PC-3 (cell line): ENCODE measurements at regions not wholly inside any gene's neighbourhood (a gene's known extent, or its start where the extent isn't known, plus 50 kb on each side); places are given as distances from the start of the nearest gene placed in this dataset.
A peak's percentile ranks its signal among the peaks of the same experiment; 100 is the strongest.

Experiments
- ATAC-seq: fragments of 200-7000 bp; cut with Tn5 transposase; 2 replicates; pipeline ENCODE4 v1.9.1; 2020; ENCODE audit warnings: mild to moderate bottlenecking, moderate library complexity
- BruUV-seq: library from RNA; stranded (reverse); fragments of 400-500 nt; replicated peaks from 2 replicates; lab custom pipeline; 2021; lab: Mats Ljungman, UMichigan
- CTCF ChIA-PET: fragments of 300-600 bp; sonication (Branson Sonifier 250); formaldehyde crosslinking; loops from one replicate; lab custom pipeline; 2022; ENCODE audit warnings: antibody characterized with exemption; lab: Charles Lee
- POLR2A ChIA-PET: fragments of 300-600 bp; sonication (Branson Sonifier 250); formaldehyde crosslinking; loops from one replicate; lab custom pipeline; 2022; ENCODE audit warnings: antibody characterized with exemption; ENCODE audit not compliant: unreplicated experiment; lab: Charles Lee
- DNase-seq: peaks from one replicate; pipeline ENCODE4 v3.0.0-alpha.2; 2015
- H2AFZ ChIP-seq: fragments of 300-600 bp; sonication (generic); 2 replicates; pipeline ENCODE4 v1.6.0; 2016; ENCODE audit warnings: antibody characterized with exemption, low read length
- H3F3A ChIP-seq: fragments of 300-600 bp; sonication (generic); one replicate; pipeline ENCODE4 v1.6.0; 2017; ENCODE audit warnings: antibody characterized with exemption, low read length, control low read depth, mild to moderate bottlenecking; ENCODE audit not compliant: unreplicated experiment
- H3K27ac ChIP-seq: fragments of 300-600 bp; sonication (generic); 2 replicates; pipeline ENCODE4 v1.5.1; 2016; ENCODE audit warnings: mild to moderate bottlenecking, low read length
- H3K27me3 ChIP-seq: fragments of 300-600 bp; sonication (generic); 2 replicates; pipeline ENCODE4 v1.6.1; 2016; ENCODE audit warnings: low read length, mixed read lengths
- H3K36me3 ChIP-seq: fragments of 300-600 bp; sonication (generic); 2 replicates; pipeline ENCODE4 v1.6.1; 2016; ENCODE audit warnings: low read depth, mixed run types, low read length, mixed read lengths
- H3K4me1 ChIP-seq: fragments of 300-600 bp; sonication (generic); 2 replicates; pipeline ENCODE4 v1.5.1; 2016; ENCODE audit warnings: low read length; ENCODE audit not compliant: insufficient read depth
- H3K4me2 ChIP-seq: fragments of 300-600 bp; sonication (generic); 2 replicates; pipeline ENCODE4 v1.6.0; 2016; ENCODE audit warnings: low read length
- H3K4me3 ChIP-seq: fragments of 300-600 bp; sonication (generic); 2 replicates; pipeline ENCODE4 v1.5.1; 2016; ENCODE audit warnings: mild to moderate bottlenecking, low read length, mixed read lengths
- H3K79me2 ChIP-seq: fragments of 300-600 bp; sonication (generic); 2 replicates; pipeline ENCODE4 v1.6.1; 2017; ENCODE audit warnings: low read length, mixed read lengths
- H3K9ac ChIP-seq: fragments of 300-600 bp; sonication (generic); 2 replicates; pipeline ENCODE4 v1.6.0; 2016; ENCODE audit warnings: mild to moderate bottlenecking, low read length
- H3K9me2 ChIP-seq: fragments of 300-600 bp; sonication (generic); replicated peaks from 2 replicates; pipeline ENCODE4 v1.6.1; 2016; ENCODE audit warnings: mixed run types, low read length, mixed read lengths
- H3K9me3 ChIP-seq: fragments of 300-600 bp; sonication (generic); 2 replicates; pipeline ENCODE4 v1.6.1; 2016; ENCODE audit warnings: low read length, mixed read lengths
- H4K20me1 ChIP-seq: fragments of 300-600 bp; sonication (generic); 2 replicates; pipeline ENCODE4 v1.6.1; 2016; ENCODE audit warnings: low read length, mixed read lengths
- EZH2 ChIP-seq: fragments of 300-600 bp; sonication (generic); IDR thresholded peaks from one replicate; pipeline ENCODE4 v1.6.1; 2017; ENCODE audit warnings: antibody characterized with exemption, mild to moderate bottlenecking, low read length; ENCODE audit not compliant: unreplicated experiment
- EZH2phosphoT487 ChIP-seq: fragments of 300-600 bp; sonication (generic); IDR thresholded peaks from 2 replicates; pipeline ENCODE4 v1.6.1; 2018; ENCODE audit warnings: mild to moderate bottlenecking, antibody characterized with exemption, low read length, borderline replicate concordance
- intact Hi-C: fragments of 100-400 bp; cut with micrococcal nuclease; formaldehyde crosslinking; loops from 2 replicates; pipeline ENCODE4 v1.9.0; 2023
- TF ChIP-seq, protein P1 (sequence below): fragments of 300-600 bp; sonication (generic); conservative IDR thresholded peaks from 2 replicates; pipeline ENCODE4 v1.5.1; 2017; ENCODE audit warnings: antibody characterized with exemption, low read depth, mild to moderate bottlenecking, low read length

DNA sequence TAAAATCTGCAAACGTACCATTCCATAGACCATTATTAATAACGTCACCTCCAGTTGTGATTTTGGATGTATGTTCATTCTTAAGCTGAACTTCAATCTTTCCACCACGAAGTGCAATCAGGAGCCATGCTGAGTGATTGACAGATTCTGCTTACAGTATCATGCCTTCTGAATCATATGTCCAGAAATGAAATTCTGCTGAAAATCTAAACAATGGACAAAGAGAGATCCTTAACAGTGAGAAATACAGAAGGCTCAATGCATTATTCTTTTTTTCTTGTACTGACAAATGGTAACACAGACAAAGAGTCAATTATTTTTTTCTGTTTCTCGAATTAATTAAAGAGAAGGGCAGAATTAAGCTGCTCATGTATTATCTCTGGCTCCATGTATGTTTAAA is 1114.5 kb downstream of the EPHA3 start:
- DNase-seq = no peak

DNA sequence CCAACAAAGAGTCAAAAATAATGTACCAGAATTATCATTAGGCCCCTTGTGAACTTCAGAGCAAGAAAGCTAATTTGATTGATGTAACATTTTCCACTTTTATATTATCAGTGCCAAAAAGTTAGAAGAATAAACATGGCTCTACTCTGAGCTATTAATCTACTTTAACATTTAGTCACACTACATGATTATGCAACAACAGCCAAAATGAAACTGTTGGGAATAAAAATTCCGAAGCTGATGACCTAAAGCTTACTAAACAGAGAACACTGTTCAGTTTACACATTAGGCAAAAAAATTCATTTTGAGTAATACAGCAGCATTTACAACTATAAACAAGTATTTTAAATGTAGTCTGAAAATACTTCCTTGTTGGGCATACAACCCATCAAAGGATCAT is 1134.1 kb downstream of the EPHA3 start:
- no TSS peak for BruUV-seq
- CTCF ChIA-PET = no interaction called here

More for the DNA sequence above, 1114.5 kb downstream of the EPHA3 start:
- no peak overlapping the region for H3K27ac ChIP-seq
- H3K36me3 ChIP-seq = no peaks in the 10 kb centered on the region
- no peak overlapping the region for H3K4me3 ChIP-seq
- no peaks in the 10 kb centered on the region for H3K9me2 ChIP-seq
- H3K27me3 ChIP-seq = no peaks in the 10 kb centered on the region
- intact Hi-C loops = no loop called here
- ATAC-seq = no peak
- H3K79me2 ChIP-seq = no peaks in the 10 kb centered on the region
- no peak overlapping the region for H3K4me2 ChIP-seq
- no peak overlapping the region for H2AFZ ChIP-seq
- BruUV-seq = no TSS peak
- no peaks in the 10 kb centered on the region for H3K4me1 ChIP-seq
- POLR2A ChIA-PET = no interaction called here
- CTCF ChIA-PET = interaction anchor here (0.6 kb wide), 1 partner anchor 269 kb away, joined by 3 read pairs; no protein-coding TSS in a partner anchor
- no peak overlapping the region for H3K9ac ChIP-seq
- no peaks in the 10 kb centered on the region for H3F3A ChIP-seq
- TF ChIP-seq, protein P1, sequence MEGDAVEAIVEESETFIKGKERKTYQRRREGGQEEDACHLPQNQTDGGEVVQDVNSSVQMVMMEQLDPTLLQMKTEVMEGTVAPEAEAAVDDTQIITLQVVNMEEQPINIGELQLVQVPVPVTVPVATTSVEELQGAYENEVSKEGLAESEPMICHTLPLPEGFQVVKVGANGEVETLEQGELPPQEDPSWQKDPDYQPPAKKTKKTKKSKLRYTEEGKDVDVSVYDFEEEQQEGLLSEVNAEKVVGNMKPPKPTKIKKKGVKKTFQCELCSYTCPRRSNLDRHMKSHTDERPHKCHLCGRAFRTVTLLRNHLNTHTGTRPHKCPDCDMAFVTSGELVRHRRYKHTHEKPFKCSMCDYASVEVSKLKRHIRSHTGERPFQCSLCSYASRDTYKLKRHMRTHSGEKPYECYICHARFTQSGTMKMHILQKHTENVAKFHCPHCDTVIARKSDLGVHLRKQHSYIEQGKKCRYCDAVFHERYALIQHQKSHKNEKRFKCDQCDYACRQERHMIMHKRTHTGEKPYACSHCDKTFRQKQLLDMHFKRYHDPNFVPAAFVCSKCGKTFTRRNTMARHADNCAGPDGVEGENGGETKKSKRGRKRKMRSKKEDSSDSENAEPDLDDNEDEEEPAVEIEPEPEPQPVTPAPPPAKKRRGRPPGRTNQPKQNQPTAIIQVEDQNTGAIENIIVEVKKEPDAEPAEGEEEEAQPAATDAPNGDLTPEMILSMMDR = no peak
- TF ChIP-seq EZH2phosphoT487 (no peak), EZH2 (no peak)
- no peaks in the 10 kb centered on the region; the same call in 1 of the 2 replicates for H3K9me3 ChIP-seq
- H4K20me1 ChIP-seq = no peaks in the 10 kb centered on the region

DNA sequence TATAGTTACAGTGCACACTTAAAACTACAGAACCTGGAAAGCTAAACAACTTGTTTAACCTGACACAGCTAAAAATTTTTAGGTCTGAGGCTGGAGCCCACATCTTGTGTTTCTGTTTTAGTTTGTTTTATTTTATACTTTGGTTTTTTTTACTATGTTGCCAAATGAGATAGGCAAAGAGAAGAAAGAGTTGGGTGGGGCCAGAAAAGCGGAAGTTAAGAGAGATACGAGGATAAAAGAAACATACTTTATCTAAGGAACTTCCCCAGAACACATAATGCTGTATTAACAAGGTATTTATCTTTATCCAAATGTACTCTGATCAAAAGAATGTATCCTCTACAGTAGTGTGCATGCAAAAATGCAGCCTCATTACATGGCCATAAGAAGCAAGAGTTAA is 1145.7 kb downstream of the EPHA3 start:
- CTCF ChIA-PET = no interaction called here
- Histone ChIP-seq H2AFZ (peak overlapping the region; percentile 29; the same call in 1 of the 2 replicates), H3K9me2 (no peaks in the 10 kb centered on the region), H3K4me3 (no peak overlapping the region), H4K20me1 (no peaks in the 10 kb centered on the region), H3K4me2 (no peak overlapping the region), H3K27me3 (no peaks in the 10 kb centered on the region), H3K9ac (no peak overlapping the region), H3K79me2 (no peaks in the 10 kb centered on the region), H3K9me3 (no peaks in the 10 kb centered on the region), H3K36me3 (no peaks in the 10 kb centered on the region), H3K4me1 (no peaks in the 10 kb centered on the region), H3K27ac (no peak overlapping the region), H3F3A (no peaks in the 10 kb centered on the region)
- BruUV-seq = no TSS peak
- no peak for DNase-seq
- TF ChIP-seq EZH2phosphoT487 (no peak), EZH2 (no peak)
- TF ChIP-seq, protein P1 = no peak
- intact Hi-C loops = no loop called here
- ATAC-seq = no peak
- POLR2A ChIA-PET = no interaction called here

More for the DNA sequence above, 1134.1 kb downstream of the EPHA3 start:
- ATAC-seq = peak; percentile 43
- Histone ChIP-seq H3K4me1 (no peaks in the 10 kb centered on the region), H4K20me1 (no peaks in the 10 kb centered on the region), H3F3A (no peaks in the 10 kb centered on the region), H3K9me2 (no peaks in the 10 kb centered on the region), H3K27me3 (no peaks in the 10 kb centered on the region), H3K9me3 (no peaks in the 10 kb centered on the region), H3K9ac (no peak overlapping the region), H3K4me3 (peak overlapping the region; percentile 9; the same call in 1 of the 2 replicates), H3K36me3 (no peaks in the 10 kb centered on the region), H3K4me2 (peak overlapping the region; percentile 21), H3K27ac (no peak overlapping the region), H3K79me2 (no peaks in the 10 kb centered on the region), H2AFZ (0 out of 2 replicates have a peak overlapping the region, but pooled peaks have one; percentile 16)
- DNase-seq = peak; percentile 53
- POLR2A ChIA-PET = no interaction called here
- intact Hi-C loops = no loop called here
- TF ChIP-seq EZH2 (no peak), EZH2phosphoT487 (no peak)
- TF ChIP-seq, protein P1 = no peak
